ENCODE measurements at regions not wholly inside any gene's neighbourhood (a gene's known extent, or its start where the extent isn't known, plus 50 kb on each side); places are given as distances from the start of the nearest gene placed in this dataset.

DNA sequence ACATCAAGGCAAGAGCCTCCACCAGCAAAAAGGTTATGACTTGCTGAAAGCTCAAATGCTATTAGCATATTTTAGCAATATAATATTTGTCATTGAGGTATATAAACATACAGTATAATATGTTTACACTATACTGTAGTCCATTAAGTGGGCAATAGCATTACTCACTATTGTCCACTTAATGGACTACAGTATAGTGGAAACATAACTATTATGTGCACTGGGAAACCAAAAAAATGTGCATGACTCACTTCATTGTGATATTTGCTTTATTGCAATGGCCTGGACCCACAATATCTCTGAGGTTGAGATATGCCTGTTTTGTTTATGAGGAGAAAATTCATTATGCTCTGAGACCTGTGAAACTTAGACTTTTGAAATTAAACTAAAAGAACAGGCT lies 300.0 kb downstream of the BARHL2 start:
- no peak for DNase-seq (ENCODE audit: low spot score in 2 of 2)
- Histone ChIP-seq H3K27ac (no peak overlapping the region), H3K4me1 (no peaks in the 10 kb centered on the region), H3K36me3 (no peaks in the 10 kb centered on the region), H3K4me3 (no peak overlapping the region), H3K9me3 (no peaks in the 10 kb centered on the region), H3K27me3 (no peaks in the 10 kb centered on the region)
- no peak for TF ChIP-seq POLR2A (IDR thresholded peaks at IDR 0.05)
- TF ChIP-seq EP300 (IDR thresholded peaks at IDR 0.05), result no peak
- TF ChIP-seq POLR2AphosphoS5 (IDR thresholded peaks at IDR 0.05), result no peak
- TF ChIP-seq, protein P1, sequence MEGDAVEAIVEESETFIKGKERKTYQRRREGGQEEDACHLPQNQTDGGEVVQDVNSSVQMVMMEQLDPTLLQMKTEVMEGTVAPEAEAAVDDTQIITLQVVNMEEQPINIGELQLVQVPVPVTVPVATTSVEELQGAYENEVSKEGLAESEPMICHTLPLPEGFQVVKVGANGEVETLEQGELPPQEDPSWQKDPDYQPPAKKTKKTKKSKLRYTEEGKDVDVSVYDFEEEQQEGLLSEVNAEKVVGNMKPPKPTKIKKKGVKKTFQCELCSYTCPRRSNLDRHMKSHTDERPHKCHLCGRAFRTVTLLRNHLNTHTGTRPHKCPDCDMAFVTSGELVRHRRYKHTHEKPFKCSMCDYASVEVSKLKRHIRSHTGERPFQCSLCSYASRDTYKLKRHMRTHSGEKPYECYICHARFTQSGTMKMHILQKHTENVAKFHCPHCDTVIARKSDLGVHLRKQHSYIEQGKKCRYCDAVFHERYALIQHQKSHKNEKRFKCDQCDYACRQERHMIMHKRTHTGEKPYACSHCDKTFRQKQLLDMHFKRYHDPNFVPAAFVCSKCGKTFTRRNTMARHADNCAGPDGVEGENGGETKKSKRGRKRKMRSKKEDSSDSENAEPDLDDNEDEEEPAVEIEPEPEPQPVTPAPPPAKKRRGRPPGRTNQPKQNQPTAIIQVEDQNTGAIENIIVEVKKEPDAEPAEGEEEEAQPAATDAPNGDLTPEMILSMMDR (IDR thresholded peaks at IDR 0.05), result no peak

GRCh38 chr1:90414201-90414600 lies 302.9 kb downstream of the BARHL2 start:
- no peak for DNase-seq (ENCODE audit: low spot score in 2 of 2)
- TF ChIP-seq, protein P1 (IDR thresholded peaks at IDR 0.05), result no peak
- TF ChIP-seq POLR2A (IDR thresholded peaks at IDR 0.05), result no peak
- TF ChIP-seq EP300 (IDR thresholded peaks at IDR 0.05), result no peak
- TF ChIP-seq POLR2AphosphoS5 (IDR thresholded peaks at IDR 0.05), result no peak
- no peaks in the 10 kb centered on the region for H3K36me3 ChIP-seq
- H3K27me3 ChIP-seq, result no peaks in the 10 kb centered on the region
- no peaks in the 10 kb centered on the region for H3K4me1 ChIP-seq
- no peak overlapping the region for H3K4me3 ChIP-seq
- WGBS, result 84% methylated on average over 1 of the region's 1 CpG
- H3K27ac ChIP-seq, result no peak overlapping the region
- H3K9me3 ChIP-seq, result no peaks in the 10 kb centered on the region

DNA sequence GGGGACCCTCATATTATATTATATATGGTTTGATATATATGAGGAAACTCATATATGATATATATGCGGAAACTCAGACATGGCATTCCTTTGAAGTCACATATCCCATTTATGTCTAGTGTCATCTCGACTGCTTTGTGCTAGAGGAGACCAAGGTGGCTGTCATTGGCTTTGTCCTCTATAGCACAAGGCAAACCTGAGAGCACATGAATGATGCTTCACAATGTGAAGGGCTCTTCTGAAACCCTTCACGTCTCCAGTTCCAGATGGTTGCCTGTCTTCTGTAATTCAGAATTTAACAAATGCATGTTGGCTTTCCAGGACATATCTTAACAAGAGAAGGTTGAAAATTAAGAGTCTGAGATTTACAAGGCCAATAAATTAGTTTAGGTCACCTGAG lies 303.6 kb downstream of the BARHL2 start:
- Histone ChIP-seq H3K27ac (no peak overlapping the region), H3K27me3 (no peaks in the 10 kb centered on the region), H3K4me3 (no peak overlapping the region), H3K36me3 (no peaks in the 10 kb centered on the region), H3K9me3 (no peaks in the 10 kb centered on the region), H3K4me1 (no peaks in the 10 kb centered on the region)
- no peak for TF ChIP-seq POLR2AphosphoS5 (IDR thresholded peaks at IDR 0.05)
- TF ChIP-seq, protein P1 (IDR thresholded peaks at IDR 0.05), result no peak
- no peak for TF ChIP-seq POLR2A (IDR thresholded peaks at IDR 0.05)
- no peak for TF ChIP-seq EP300 (IDR thresholded peaks at IDR 0.05)
- WGBS, result 87% methylated on average over 3 of the region's 3 CpGs
- no peak for DNase-seq (ENCODE audit: low spot score in 2 of 2)

DNA sequence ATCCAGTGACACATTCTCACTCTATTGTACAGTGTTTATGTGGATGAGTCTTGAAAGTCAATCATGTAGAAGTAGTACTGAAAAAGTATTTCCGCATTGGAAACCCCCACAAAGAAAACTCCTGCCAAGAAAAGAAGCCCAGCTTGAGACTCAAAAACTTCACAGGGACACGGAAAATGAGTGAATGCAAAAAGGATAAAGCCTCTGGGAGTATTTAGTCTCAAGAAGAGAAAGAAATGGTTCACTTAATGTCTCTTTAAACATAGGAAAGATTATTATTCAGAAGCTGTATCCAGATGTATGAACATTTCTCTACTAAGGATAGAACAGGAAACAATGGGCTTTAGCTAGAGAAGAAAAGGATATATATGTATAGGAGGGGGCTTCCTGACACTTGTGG lies 304.5 kb downstream of the BARHL2 start:
- H3K36me3 ChIP-seq, result no peaks in the 10 kb centered on the region
- no peak overlapping the region for H3K27ac ChIP-seq
- no peak overlapping the region for H3K4me3 ChIP-seq
- H3K4me1 ChIP-seq, result no peaks in the 10 kb centered on the region
- WGBS, result 73% methylated on average over 2 of the region's 2 CpGs
- H3K27me3 ChIP-seq, result no peaks in the 10 kb centered on the region
- no peaks in the 10 kb centered on the region for H3K9me3 ChIP-seq
- TF ChIP-seq EP300 (IDR thresholded peaks at IDR 0.05) (no peak), POLR2A (IDR thresholded peaks at IDR 0.05) (no peak), POLR2AphosphoS5 (IDR thresholded peaks at IDR 0.05) (no peak)
- TF ChIP-seq, protein P1 (IDR thresholded peaks at IDR 0.05), result no peak
- no peak for DNase-seq (ENCODE audit: low spot score in 2 of 2)

DNA sequence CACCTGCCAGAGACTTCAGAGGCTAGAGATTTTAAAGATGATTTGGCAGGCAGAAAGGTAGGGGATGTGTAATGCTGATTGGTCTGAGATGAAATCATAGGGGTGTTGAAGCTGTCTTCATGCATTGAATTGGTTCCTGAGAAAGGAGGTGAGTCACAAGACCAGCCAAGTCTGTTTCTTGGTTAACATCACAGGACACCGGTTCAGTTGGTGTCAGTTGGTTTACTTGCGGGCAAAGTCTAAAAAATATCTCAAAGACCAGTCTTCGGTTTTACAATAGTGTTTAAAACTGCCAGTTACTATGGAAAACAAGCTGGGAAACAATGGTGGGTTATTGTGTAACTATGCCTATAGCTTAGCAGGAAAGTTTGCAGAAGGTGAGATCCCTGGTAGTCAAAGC lies 305.9 kb downstream of the BARHL2 start:
- H3K9me3 ChIP-seq, result no peaks in the 10 kb centered on the region
- H3K27me3 ChIP-seq, result no peaks in the 10 kb centered on the region
- TF ChIP-seq, protein P1 (IDR thresholded peaks at IDR 0.05), result no peak
- TF ChIP-seq EP300 (IDR thresholded peaks at IDR 0.05) (no peak), POLR2AphosphoS5 (IDR thresholded peaks at IDR 0.05) (no peak)
- H3K27ac ChIP-seq, result no peak overlapping the region
- H3K36me3 ChIP-seq, result no peaks in the 10 kb centered on the region
- no peak overlapping the region for H3K4me3 ChIP-seq
- no peaks in the 10 kb centered on the region for H3K4me1 ChIP-seq
- WGBS, result 100% methylated on average over 3 of the region's 3 CpGs
- no peak for DNase-seq (ENCODE audit: low spot score in 2 of 2)
